Spleen (tissue), 11 donors: ENCODE measurements at regions not wholly inside any gene's neighbourhood (a gene's known extent, or its start where the extent isn't known, plus 50 kb on each side); places are given as distances from the start of the nearest gene placed in this dataset.

Experiments
- DNase-seq: peaks from one replicate; pipeline ENCODE4 v3.0.0-alpha.2; 2020
- H3K27ac ChIP-seq, 8 donors: fragments of 200-600 bp; sonication (generic) in 7 of 8; 1 replicate in 4 of 8; 2 replicates in 4 of 8; pipeline versions ENCODE4 v1.5.0 to v1.8.0; 2016 to 2021; ENCODE audit warnings: inconsistent platforms in 4 of 8, mild to moderate bottlenecking in 4 of 8, moderate library complexity in 1 of 8
- H3K27me3 ChIP-seq, 7 donors: fragments of 200-600 bp; sonication (generic) in 6 of 7; replicated peaks in 1 of 7; 1 replicate in 4 of 7; 2 replicates in 3 of 7; pipeline versions ENCODE4 v1.5.0 to v1.8.0; 2016 to 2021; ENCODE audit warnings: inconsistent platforms in 3 of 7, mild to moderate bottlenecking in 1 of 7
- H3K36me3 ChIP-seq, 6 donors: fragments of 200-600 bp; sonication (generic) in 5 of 6; 1 replicate in 4 of 6; 2 replicates in 2 of 6; pipeline versions ENCODE4 v1.5.0 to v1.8.0; 2016 to 2021; ENCODE audit warnings: inconsistent platforms in 2 of 6
- H3K4me1 ChIP-seq, 6 donors: fragments of 200-600 bp; sonication (generic) in 5 of 6; 1 replicate in 3 of 6; 2 replicates in 3 of 6; pipeline versions ENCODE4 v1.5.0 to v1.8.0; 2016 to 2021; ENCODE audit warnings: inconsistent platforms in 3 of 6
- H3K4me3 ChIP-seq, 8 donors: fragments of 200-600 bp; sonication (generic) in 7 of 8; 1 replicate in 4 of 8; 2 replicates in 4 of 8; pipeline versions ENCODE4 v1.5.0 to v1.8.0; 2016 to 2021; ENCODE audit warnings: inconsistent platforms in 4 of 8, mild to moderate bottlenecking in 4 of 8, moderate library complexity in 2 of 8
- H3K9me3 ChIP-seq, 8 donors: fragments of 200-600 bp; sonication (generic) in 7 of 8; 1 replicate in 4 of 8; 2 replicates in 4 of 8; pipeline versions ENCODE4 v1.5.0 to v1.8.0; 2016 to 2021; ENCODE audit warnings: inconsistent platforms in 4 of 8
- CTCF ChIP-seq, 11 experiments: fragments of 200-600 bp in 7 of 11; fragments of 450-650 bp in 4 of 11; sonication (generic) in 4 of 11; IDR thresholded peaks in 8 of 11; conservative IDR thresholded peaks in 3 of 11; 1 replicate in 7 of 11; 2 replicates in 4 of 11; pipeline versions ENCODE4 v1.4.0 to v1.8.0; 2016 to 2021; ENCODE audit warnings: antibody characterized with exemption in 11 of 11, inconsistent platforms in 4 of 11, mild to moderate bottlenecking in 1 of 11
- POLR2A ChIP-seq, 3 donors: fragments of 450-650 bp; IDR thresholded peaks; one replicate each; pipeline ENCODE4 v1.5.1; 2017; ENCODE audit warnings: antibody characterized with exemption in 3 of 3, mild to moderate bottlenecking in 1 of 3
- POLR2AphosphoS5 ChIP-seq, 3 donors: sonication (generic); formaldehyde crosslinking; IDR thresholded peaks; one replicate each; pipeline ENCODE4 v1.5.1; 2017; ENCODE audit warnings: antibody characterized with exemption in 3 of 3
- WGBS, 5 donors: extraction: QIAGEN DNeasy Blood & Tissue Kit in 3 of 5; methylation state at CpG; one replicate each; pipeline versions ENCODE4 v1.1.5 to v1.1.7; 2013 to 2018; 5-methylcytosine and 5-hydroxymethylcytosine counted together
- intact Hi-C: fragments of 100-400 bp; cut with DNase I; formaldehyde crosslinking; loops from one replicate; pipeline ENCODE4 v1.15.0; 2023; ENCODE audit warnings: low total_unique reads
- donor health status: healthy with polysubstance abuse.
- donor health status: DM: no; HTN: no; CAD: no; lungs with moderate emphysema.
- donor health status: DM: no; HTN: no; CAD: no.
- donor health status: Bipolar disorder and iron deficiency.
- donor health status: healthy.
- donor health status: DM: no; HTN: no; CAD: no.
- donor health status: DM: yes; HTN: yes; CAD: no.

- Histone ChIP-seq H3K4me1 (peaks cover 0 to 6% (median 0%) of the 10 kb centered on the region in 6 donors), H3K27ac (no peak overlapping the region), H3K4me3 (no peak overlapping the region), H3K9me3 (no peaks in the 10 kb centered on the region), H3K27me3 (no peaks in the 10 kb centered on the region), H3K36me3 (no peaks in the 10 kb centered on the region)
- 76 to 93% (median 90%) methylated on average over 3 of the region's 3 CpGs for WGBS, 5 donors
- no peak for DNase-seq
- intact Hi-C loops = no loop called here
- no peak for TF ChIP-seq POLR2A (IDR thresholded peaks at IDR 0.05)
- TF ChIP-seq POLR2AphosphoS5 (IDR thresholded peaks at IDR 0.05) = no peak
- no peak for TF ChIP-seq CTCF (IDR thresholded peaks at IDR 0.05 in 8 of 11, conservative IDR thresholded peaks at IDR 0.05 in 3 of 11)
These were observed 639.4 kb upstream of the TBX3 start for GRCh38 chr12:115323223-115323905.

GRCh38 chr12:115322275-115322674 lies 638.3 kb upstream of the TBX3 start:
- intact Hi-C loops = no loop called here
- H3K9me3 ChIP-seq = no peaks in the 10 kb centered on the region
- H3K27me3 ChIP-seq = no peaks in the 10 kb centered on the region
- no peaks in the 10 kb centered on the region for H3K36me3 ChIP-seq
- H3K27ac ChIP-seq = peak overlapping the region in 2 of 8 donors; percentile 10 to 42
- no peak for DNase-seq
- H3K4me3 ChIP-seq = no peak overlapping the region
- TF ChIP-seq CTCF (IDR thresholded peaks at IDR 0.05 in 8 of 11, conservative IDR thresholded peaks at IDR 0.05 in 3 of 11) (no peak), POLR2A (IDR thresholded peaks at IDR 0.05) (no peak), POLR2AphosphoS5 (IDR thresholded peaks at IDR 0.05) (no peak)
- WGBS, 5 donors = 32 to 42% (median 36%) methylated on average over 4 of the region's 4 CpGs
- peaks cover 0 to 6% (median 0%) of the 10 kb centered on the region in 6 donors for H3K4me1 ChIP-seq

GRCh38 chr12:115320967-115321366 lies 637.0 kb upstream of the TBX3 start:
- WGBS, 5 donors = 48 to 66% (median 63%) methylated on average over 8 of the region's 8 CpGs
- Histone ChIP-seq H3K4me3 (no peak overlapping the region), H3K9me3 (no peaks in the 10 kb centered on the region), H3K36me3 (no peaks in the 10 kb centered on the region), H3K27ac (peak overlapping the region in 4 of 8 donors; percentile 3 to 51 (median 30)), H3K4me1 (peaks cover 0 to 6% (median 0%) of the 10 kb centered on the region in 6 donors), H3K27me3 (no peaks in the 10 kb centered on the region)
- TF ChIP-seq CTCF (IDR thresholded peaks at IDR 0.05 in 8 of 11, conservative IDR thresholded peaks at IDR 0.05 in 3 of 11) (no peak), POLR2A (IDR thresholded peaks at IDR 0.05) (no peak), POLR2AphosphoS5 (IDR thresholded peaks at IDR 0.05) (peak in 2 of 3 donors; percentile 20 to 36)
- intact Hi-C loops = no loop called here
- no peak for DNase-seq

GRCh38 chr12:115320451-115320850 lies 636.5 kb upstream of the TBX3 start:
- intact Hi-C loops = no loop called here

More at GRCh38 chr12:115320451-115320850, 636.5 kb upstream of the TBX3 start:
- DNase-seq = no peak
- Histone ChIP-seq H3K4me1 (peaks cover 0 to 6% (median 0%) of the 10 kb centered on the region in 6 donors), H3K27me3 (no peaks in the 10 kb centered on the region), H3K4me3 (no peak overlapping the region), H3K9me3 (no peaks in the 10 kb centered on the region), H3K36me3 (no peaks in the 10 kb centered on the region), H3K27ac (peak overlapping the region in 2 of 8 donors; percentile 16 to 19)
- TF ChIP-seq POLR2AphosphoS5 (IDR thresholded peaks at IDR 0.05) (no peak), CTCF (IDR thresholded peaks at IDR 0.05 in 8 of 11, conservative IDR thresholded peaks at IDR 0.05 in 3 of 11) (no peak), POLR2A (IDR thresholded peaks at IDR 0.05) (no peak)
- WGBS, 5 donors = 64 to 74% (median 71%) methylated on average over 5 of the region's 5 CpGs
